ENCODE measurements at regions not wholly inside any gene's neighbourhood (a gene's known extent, or its start where the extent isn't known, plus 50 kb on each side); places are given as distances from the start of the nearest gene placed in this dataset.

DNA sequence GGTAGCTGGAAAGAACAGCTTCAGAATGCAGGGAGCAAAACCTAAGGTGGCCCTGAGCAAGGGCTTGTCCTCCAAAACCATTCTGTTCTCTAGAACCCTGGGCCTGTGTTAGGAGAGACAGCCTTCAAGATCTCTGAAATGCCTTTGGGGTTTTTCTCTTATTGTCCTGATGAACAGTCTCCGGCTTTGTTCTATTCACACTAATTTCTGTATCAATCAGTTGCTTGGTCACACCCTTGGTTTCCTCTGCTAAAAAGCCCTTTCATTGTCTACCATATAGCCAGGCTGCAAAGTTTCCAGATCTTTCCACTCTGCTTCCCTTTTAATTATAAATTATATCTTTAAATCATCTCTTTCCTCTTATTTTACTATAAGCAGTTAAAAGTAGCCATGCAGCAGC is 219.9 kb upstream of the ARID2 start (continued):
- TF ChIP-seq ZFP3 (tag by site-specific recombination; IDR thresholded peaks at IDR 0.05; ENCODE audit: low read depth) (no peak), GLIS1 (tag by site-specific recombination; IDR thresholded peaks at IDR 0.05) (no peak)

DNA sequence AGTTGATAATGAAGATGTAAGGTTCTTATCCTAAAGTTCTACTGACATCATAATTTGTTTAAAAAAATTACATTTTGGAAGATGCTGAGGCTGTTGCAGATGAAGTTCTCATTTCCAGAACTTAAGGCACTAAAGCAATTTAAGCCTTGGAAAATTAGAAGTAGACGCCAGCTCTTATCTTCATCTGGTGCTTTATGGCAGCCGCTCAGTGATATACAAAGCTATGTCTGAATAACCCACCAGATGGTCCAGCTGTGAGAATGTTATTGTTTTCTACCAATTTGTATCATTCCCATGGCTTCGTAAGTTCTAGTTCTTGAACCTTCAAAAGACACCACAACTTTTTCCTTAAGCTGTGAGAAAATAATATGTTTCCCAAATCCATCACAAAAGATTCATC is 212.1 kb upstream of the ARID2 start:
- ChIA-PET CTCF (interaction anchor here (0.8 to 1.5 kb wide), 2 partner anchors 10 to 15 kb away, joined by 3 to 4 read pairs; no protein-coding TSS in a partner anchor), POLR2A (no interaction called here)
- TF ChIP-seq, protein P1, sequence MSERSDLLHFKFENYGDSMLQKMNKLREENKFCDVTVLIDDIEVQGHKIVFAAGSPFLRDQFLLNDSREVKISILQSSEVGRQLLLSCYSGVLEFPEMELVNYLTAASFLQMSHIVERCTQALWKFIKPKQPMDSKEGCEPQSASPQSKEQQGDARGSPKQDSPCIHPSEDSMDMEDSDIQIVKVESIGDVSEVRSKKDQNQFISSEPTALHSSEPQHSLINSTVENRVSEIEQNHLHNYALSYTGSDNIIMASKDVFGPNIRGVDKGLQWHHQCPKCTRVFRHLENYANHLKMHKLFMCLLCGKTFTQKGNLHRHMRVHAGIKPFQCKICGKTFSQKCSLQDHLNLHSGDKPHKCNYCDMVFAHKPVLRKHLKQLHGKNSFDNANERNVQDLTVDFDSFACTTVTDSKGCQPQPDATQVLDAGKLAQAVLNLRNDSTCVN (tag by site-specific recombination; optimal IDR thresholded peaks at IDR 0.05) = no peak
- TF ChIP-seq, protein P2, sequence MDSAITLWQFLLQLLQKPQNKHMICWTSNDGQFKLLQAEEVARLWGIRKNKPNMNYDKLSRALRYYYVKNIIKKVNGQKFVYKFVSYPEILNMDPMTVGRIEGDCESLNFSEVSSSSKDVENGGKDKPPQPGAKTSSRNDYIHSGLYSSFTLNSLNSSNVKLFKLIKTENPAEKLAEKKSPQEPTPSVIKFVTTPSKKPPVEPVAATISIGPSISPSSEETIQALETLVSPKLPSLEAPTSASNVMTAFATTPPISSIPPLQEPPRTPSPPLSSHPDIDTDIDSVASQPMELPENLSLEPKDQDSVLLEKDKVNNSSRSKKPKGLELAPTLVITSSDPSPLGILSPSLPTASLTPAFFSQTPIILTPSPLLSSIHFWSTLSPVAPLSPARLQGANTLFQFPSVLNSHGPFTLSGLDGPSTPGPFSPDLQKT (IDR thresholded peaks at IDR 0.05; ENCODE audit: borderline replicate concordance, low read depth, low read length) = no peak
- TF ChIP-seq ZNF423 (tag by site-specific recombination; IDR thresholded peaks at IDR 0.05) (no peak), ZFP41 (tag by site-specific recombination; IDR thresholded peaks at IDR 0.05; ENCODE audit: borderline replicate concordance) (no peak), ZNF621 (tag by site-specific recombination; IDR thresholded peaks at IDR 0.05) (no peak), MEIS1 (CRISPR knock-in tag; IDR thresholded peaks at IDR 0.05; ENCODE audit: borderline replicate concordance) (no peak), ZSCAN23 (tag by site-specific recombination; IDR thresholded peaks at IDR 0.05) (no peak), ZNF146 (tag by site-specific recombination; IDR thresholded peaks at IDR 0.05) (no peak), ZNF324 (tag by site-specific recombination; IDR thresholded peaks at IDR 0.05) (no peak), HOXA7 (CRISPR knock-in tag; IDR thresholded peaks at IDR 0.05; ENCODE audit: borderline replicate concordance) (no peak), ZNF112 (tag by site-specific recombination; IDR thresholded peaks at IDR 0.05) (no peak), ZNF654 (tag by site-specific recombination; IDR thresholded peaks at IDR 0.05; ENCODE audit: low read depth) (no peak), RBAK (tag by site-specific recombination; IDR thresholded peaks at IDR 0.05) (no peak), ZNF843 (tag by site-specific recombination; IDR thresholded peaks at IDR 0.05) (no peak), ZNF548 (tag by site-specific recombination; IDR thresholded peaks at IDR 0.05) (no peak), ZFP3 (tag by site-specific recombination; IDR thresholded peaks at IDR 0.05; ENCODE audit: low read depth) (no peak)
- TF ChIP-seq, protein P3, sequence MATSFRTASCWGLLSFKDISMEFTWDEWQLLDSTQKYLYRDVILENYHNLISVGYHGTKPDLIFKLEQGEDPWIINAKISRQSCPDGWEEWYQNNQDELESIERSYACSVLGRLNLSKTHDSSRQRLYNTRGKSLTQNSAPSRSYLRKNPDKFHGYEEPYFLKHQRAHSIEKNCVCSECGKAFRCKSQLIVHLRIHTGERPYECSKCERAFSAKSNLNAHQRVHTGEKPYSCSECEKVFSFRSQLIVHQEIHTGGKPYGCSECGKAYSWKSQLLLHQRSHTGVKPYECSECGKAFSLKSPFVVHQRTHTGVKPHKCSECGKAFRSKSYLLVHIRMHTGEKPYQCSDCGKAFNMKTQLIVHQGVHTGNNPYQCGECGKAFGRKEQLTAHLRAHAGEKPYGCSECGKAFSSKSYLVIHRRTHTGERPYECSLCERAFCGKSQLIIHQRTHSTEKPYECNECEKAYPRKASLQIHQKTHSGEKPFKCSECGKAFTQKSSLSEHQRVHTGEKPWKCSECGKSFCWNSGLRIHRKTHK (tag by site-specific recombination; IDR thresholded peaks at IDR 0.05) = no peak
- TF ChIP-seq, protein P4, sequence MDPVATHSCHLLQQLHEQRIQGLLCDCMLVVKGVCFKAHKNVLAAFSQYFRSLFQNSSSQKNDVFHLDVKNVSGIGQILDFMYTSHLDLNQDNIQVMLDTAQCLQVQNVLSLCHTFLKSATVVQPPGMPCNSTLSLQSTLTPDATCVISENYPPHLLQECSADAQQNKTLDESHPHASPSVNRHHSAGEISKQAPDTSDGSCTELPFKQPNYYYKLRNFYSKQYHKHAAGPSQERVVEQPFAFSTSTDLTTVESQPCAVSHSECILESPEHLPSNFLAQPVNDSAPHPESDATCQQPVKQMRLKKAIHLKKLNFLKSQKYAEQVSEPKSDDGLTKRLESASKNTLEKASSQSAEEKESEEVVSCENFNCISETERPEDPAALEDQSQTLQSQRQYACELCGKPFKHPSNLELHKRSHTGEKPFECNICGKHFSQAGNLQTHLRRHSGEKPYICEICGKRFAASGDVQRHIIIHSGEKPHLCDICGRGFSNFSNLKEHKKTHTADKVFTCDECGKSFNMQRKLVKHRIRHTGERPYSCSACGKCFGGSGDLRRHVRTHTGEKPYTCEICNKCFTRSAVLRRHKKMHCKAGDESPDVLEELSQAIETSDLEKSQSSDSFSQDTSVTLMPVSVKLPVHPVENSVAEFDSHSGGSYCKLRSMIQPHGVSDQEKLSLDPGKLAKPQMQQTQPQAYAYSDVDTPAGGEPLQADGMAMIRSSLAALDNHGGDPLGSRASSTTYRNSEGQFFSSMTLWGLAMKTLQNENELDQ (tag by site-specific recombination; IDR thresholded peaks at IDR 0.05; ENCODE audit: low read depth) = no peak
- no peaks in the 10 kb centered on the region for H3K36me3 ChIP-seq (ENCODE audit: control insufficient read depth in 2 of 2, insufficient read depth in 1 of 2, low read length in 2 of 2)
- H3K27ac ChIP-seq (ENCODE audit: extremely low read depth, low read depth, low read length) = no peak overlapping the region
- H3K4me3 ChIP-seq (ENCODE audit: low read depth, low read length) = no peak overlapping the region
- no peaks in the 10 kb centered on the region for H3K9me3 ChIP-seq (ENCODE audit: control insufficient read depth, insufficient read depth, low read depth, low read length)
- H3K4me1 ChIP-seq (ENCODE audit: control insufficient read depth, insufficient read depth, low read length) = no peaks in the 10 kb centered on the region

Measured in HEK293 (cell line).